ENCODE measurements at regions not wholly inside any gene's neighbourhood (a gene's known extent, or its start where the extent isn't known, plus 50 kb on each side); places are given as distances from the start of the nearest gene placed in this dataset.
A peak's percentile ranks its signal among the peaks of the same experiment; 100 is the strongest.

- H3K9me3 Mint-ChIP-seq: no peaks in the 10 kb centered on the region
- peaks cover 49% of the 10 kb centered on the region for H3K4me1 Mint-ChIP-seq
- peaks cover 11% of the 10 kb centered on the region for H3K36me3 Mint-ChIP-seq (ENCODE audit: low read depth)
- TF ChIP-seq, protein P1, sequence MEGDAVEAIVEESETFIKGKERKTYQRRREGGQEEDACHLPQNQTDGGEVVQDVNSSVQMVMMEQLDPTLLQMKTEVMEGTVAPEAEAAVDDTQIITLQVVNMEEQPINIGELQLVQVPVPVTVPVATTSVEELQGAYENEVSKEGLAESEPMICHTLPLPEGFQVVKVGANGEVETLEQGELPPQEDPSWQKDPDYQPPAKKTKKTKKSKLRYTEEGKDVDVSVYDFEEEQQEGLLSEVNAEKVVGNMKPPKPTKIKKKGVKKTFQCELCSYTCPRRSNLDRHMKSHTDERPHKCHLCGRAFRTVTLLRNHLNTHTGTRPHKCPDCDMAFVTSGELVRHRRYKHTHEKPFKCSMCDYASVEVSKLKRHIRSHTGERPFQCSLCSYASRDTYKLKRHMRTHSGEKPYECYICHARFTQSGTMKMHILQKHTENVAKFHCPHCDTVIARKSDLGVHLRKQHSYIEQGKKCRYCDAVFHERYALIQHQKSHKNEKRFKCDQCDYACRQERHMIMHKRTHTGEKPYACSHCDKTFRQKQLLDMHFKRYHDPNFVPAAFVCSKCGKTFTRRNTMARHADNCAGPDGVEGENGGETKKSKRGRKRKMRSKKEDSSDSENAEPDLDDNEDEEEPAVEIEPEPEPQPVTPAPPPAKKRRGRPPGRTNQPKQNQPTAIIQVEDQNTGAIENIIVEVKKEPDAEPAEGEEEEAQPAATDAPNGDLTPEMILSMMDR (IDR thresholded peaks at IDR 0.05; ENCODE audit: unreplicated experiment in 3 of 3): no peak
- H3K27ac Mint-ChIP-seq: peak overlapping the region in 2 of 3 experiments; percentile 39 to 83
- H3K4me3 Mint-ChIP-seq: no peak overlapping the region
- H3K27me3 Mint-ChIP-seq (ENCODE audit: low read depth): no peaks in the 10 kb centered on the region
Observed at GRCh38 chr2:120959426-120959825, 223.8 kb downstream of the GLI2 start.

DNA sequence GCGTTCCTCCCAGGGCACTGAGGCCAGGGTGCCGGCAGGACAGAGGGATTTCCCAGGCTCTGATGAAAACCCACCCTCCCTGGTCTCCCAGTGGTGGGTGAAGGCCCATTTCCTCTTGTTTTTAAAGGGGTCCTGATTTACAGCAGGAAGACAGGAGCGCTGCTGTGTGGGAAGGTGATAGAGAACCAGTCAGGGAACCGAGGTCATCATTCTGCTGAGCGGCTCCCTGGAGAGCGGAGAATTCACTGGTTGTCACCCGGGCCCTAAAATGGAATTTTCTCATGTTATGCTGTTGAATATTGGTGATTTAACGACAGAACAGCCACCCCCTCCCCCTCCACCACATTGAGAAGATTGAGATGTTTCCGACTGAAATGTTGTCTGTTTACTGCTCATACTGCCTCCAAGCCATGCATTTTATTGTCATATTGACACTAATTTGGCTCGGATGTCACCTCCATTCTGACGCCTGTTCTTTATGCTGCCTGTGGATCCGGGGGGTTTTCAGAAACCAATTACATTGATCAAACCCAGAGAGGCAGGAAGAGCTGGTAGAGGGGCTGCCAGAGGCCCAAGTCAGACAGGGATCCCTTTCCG lies 225.2 kb downstream of the GLI2 start:
- H3K36me3 Mint-ChIP-seq (ENCODE audit: low read depth): peaks cover 15% of the 10 kb centered on the region
- TF ChIP-seq, protein P1 (IDR thresholded peaks at IDR 0.05; ENCODE audit: unreplicated experiment in 3 of 3): no peak
- H3K4me3 Mint-ChIP-seq: no peak overlapping the region
- no peaks in the 10 kb centered on the region for H3K27me3 Mint-ChIP-seq (ENCODE audit: low read depth)
- H3K27ac Mint-ChIP-seq: no peak overlapping the region
- H3K4me1 Mint-ChIP-seq: peaks cover 52% of the 10 kb centered on the region
- no peaks in the 10 kb centered on the region for H3K9me3 Mint-ChIP-seq

DNA sequence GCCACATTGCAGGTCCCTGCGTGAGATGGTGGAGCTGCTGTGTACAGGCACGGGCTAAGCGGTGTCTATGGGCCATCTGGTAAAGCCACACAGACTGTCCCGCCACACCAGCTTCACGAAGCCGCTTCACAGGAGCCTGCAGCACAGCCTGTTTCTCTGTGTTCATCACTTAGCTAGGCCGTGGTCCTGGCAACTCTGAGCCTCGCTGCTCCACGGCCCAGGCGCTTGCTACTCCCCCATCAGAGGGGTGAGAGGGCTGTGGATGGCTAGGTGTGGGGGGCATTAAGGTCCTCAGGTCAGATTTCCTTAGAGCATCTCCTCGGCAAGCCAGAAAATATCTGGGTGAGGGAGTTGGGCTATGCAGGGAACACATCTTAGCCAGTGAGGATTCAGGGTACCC lies 225.7 kb downstream of the GLI2 start:
- Mint-ChIP-seq H3K4me1 (peaks cover 52% of the 10 kb centered on the region), H3K27me3 (ENCODE audit: low read depth) (no peaks in the 10 kb centered on the region), H3K4me3 (no peak overlapping the region), H3K9me3 (no peaks in the 10 kb centered on the region), H3K27ac (no peak overlapping the region), H3K36me3 (ENCODE audit: low read depth) (peaks cover 15% of the 10 kb centered on the region)
- TF ChIP-seq, protein P1 (IDR thresholded peaks at IDR 0.05; ENCODE audit: unreplicated experiment in 3 of 3): no peak

DNA sequence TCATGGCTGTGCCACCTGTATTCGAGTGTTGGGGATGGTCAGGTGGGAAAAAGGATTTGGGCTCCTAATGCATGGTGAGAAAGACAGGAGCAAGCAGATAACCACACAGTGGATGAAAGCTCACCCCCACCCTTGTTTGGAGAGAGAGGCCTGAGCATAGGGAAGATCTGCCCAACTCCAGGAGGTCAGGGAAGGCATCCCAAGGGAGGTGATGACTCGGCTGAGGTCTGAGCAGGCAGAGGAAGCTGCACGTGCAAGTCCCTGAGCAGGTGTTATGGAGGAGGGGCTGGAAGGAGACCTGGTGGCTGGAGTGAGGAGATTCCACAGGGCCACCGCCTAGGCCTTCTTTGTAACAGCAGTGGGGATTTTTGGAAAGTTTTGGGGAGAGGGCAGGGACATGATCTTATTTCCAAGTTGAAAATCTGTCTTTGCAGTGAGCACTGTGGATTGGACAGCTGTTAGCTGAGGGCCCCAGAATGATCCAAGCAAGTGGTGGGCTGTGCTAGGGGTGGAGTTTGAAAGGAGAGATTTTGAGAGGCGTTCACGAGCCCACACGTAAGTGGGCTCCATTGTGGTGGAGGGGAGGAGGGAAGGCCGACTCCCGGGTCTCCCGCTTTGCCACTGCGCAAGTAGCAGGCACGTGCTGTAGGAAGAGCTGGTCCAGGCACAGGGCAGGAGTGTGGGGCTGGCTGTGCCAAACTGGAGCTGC lies 228.5 kb downstream of the GLI2 start:
- H3K36me3 Mint-ChIP-seq (ENCODE audit: low read depth): peaks cover 22% of the 10 kb centered on the region
- H3K9me3 Mint-ChIP-seq: no peaks in the 10 kb centered on the region
- no peaks in the 10 kb centered on the region for H3K27me3 Mint-ChIP-seq (ENCODE audit: low read depth)
- H3K4me1 Mint-ChIP-seq: peaks cover 36% of the 10 kb centered on the region
- H3K27ac Mint-ChIP-seq: peak overlapping the region in 1 of 3 experiments; percentile 18
- TF ChIP-seq, protein P1 (IDR thresholded peaks at IDR 0.05; ENCODE audit: unreplicated experiment in 3 of 3): no peak
- H3K4me3 Mint-ChIP-seq: no peak overlapping the region

- no peak overlapping the region for H3K27ac Mint-ChIP-seq
- TF ChIP-seq, protein P1 (IDR thresholded peaks at IDR 0.05; ENCODE audit: unreplicated experiment in 3 of 3): no peak
- no peaks in the 10 kb centered on the region for H3K27me3 Mint-ChIP-seq (ENCODE audit: low read depth)
- peaks cover 30% of the 10 kb centered on the region for H3K4me1 Mint-ChIP-seq
- peaks cover 29% of the 10 kb centered on the region for H3K36me3 Mint-ChIP-seq (ENCODE audit: low read depth)
- H3K4me3 Mint-ChIP-seq: no peak overlapping the region
- H3K9me3 Mint-ChIP-seq: no peaks in the 10 kb centered on the region
Observed at GRCh38 chr2:120964819-120965218, 229.2 kb downstream of the GLI2 start.

Data from nephron (organoid).